Sigmoid colon (tissue), 6 donors: ENCODE measurements at regions not wholly inside any gene's neighbourhood (a gene's known extent, or its start where the extent isn't known, plus 50 kb on each side); places are given as distances from the start of the nearest gene placed in this dataset.

Experiments
- DNase-seq: peaks from one replicate; pipeline ENCODE4 v3.0.0-alpha.2; 2019
- H3K27ac ChIP-seq, 4 donors: fragments of 200-600 bp; sonication (generic); one replicate each; pipeline ENCODE4 v1.5.1; 2016 to 2019; ENCODE audit warnings: mild to moderate bottlenecking in 1 of 4
- H3K27me3 ChIP-seq, 3 donors: fragments of 200-600 bp; sonication (generic); one replicate each; pipeline ENCODE4 v1.5.1; 2019; ENCODE audit warnings: mild to moderate bottlenecking in 1 of 3
- H3K36me3 ChIP-seq, 4 donors: fragments of 200-600 bp; sonication (generic); one replicate each; pipeline ENCODE4 v1.5.1; 2016 to 2019
- H3K4me1 ChIP-seq, 4 donors: fragments of 200-600 bp; sonication (generic); one replicate each; pipeline ENCODE4 v1.5.1; 2017 to 2019
- H3K4me3 ChIP-seq, 4 donors: fragments of 200-600 bp; sonication (generic); one replicate each; pipeline ENCODE4 v1.5.1; 2017 to 2019; ENCODE audit warnings: mild to moderate bottlenecking in 2 of 4, moderate library complexity in 1 of 4
- H3K9me3 ChIP-seq, 4 donors: fragments of 200-600 bp in 3 of 4; sonication (generic) in 3 of 4; one replicate each; pipeline versions ENCODE4 v1.5.1 to v1.6.1; 2013 to 2019
- EP300 ChIP-seq, 4 donors: sonication (generic); formaldehyde crosslinking; IDR thresholded peaks; one replicate each; pipeline ENCODE4 v1.6.1; 2017; ENCODE audit warnings: antibody characterized with exemption in 4 of 4
- POLR2A ChIP-seq, 2 donors: fragments of 450-650 bp; IDR thresholded peaks; one replicate each; pipeline ENCODE4 v1.6.1; 2016; ENCODE audit warnings: antibody characterized with exemption in 2 of 2, mild to moderate bottlenecking in 2 of 2, moderate library complexity in 2 of 2
- POLR2AphosphoS5 ChIP-seq, 4 donors: sonication (generic); formaldehyde crosslinking; IDR thresholded peaks; one replicate each; pipeline ENCODE4 v1.6.1; 2017; ENCODE audit warnings: antibody characterized with exemption in 4 of 4
- WGBS, 2 donors: extraction: QIAGEN DNeasy Blood & Tissue Kit; methylation state at CpG; one replicate each; pipeline ENCODE4 v1.1.7; 2013; 5-methylcytosine and 5-hydroxymethylcytosine counted together
- intact Hi-C: fragments of 100-400 bp; cut with DNase I; formaldehyde crosslinking; loops from one replicate; pipeline ENCODE4 v1.15.1; 2023
- TF ChIP-seq, protein P1 (sequence below), 4 experiments: fragments of 450-650 bp in 3 of 4; fragments of 200-600 bp in 1 of 4; IDR thresholded peaks; one replicate each; pipeline ENCODE4 v1.5.1; 2016 to 2019; ENCODE audit warnings: antibody characterized with exemption in 4 of 4, mild to moderate bottlenecking in 3 of 4, moderate library complexity in 2 of 4
- donor health status: healthy with polysubstance abuse.
- donor health status: healthy.

DNA sequence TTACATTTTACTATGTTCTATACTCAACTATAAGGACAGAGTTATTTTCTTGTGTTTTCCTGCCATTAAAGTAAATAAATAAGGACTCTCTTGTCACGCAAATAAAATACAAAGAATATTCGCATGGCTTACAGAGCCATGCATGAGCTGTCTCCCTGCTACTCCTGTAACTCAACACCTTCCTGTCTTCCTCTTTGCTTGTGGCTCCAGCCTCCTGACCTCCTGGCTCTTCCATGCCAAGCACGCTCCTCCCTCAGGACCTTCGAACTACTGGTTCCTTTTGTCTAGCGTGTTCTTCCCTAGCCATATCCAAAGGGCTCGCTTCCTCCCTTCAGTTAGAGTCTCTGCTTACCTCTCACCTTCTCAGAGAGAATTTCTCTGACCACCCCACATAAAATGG, 124.3 kb upstream of the TMC3 start:
- 88 to 93% methylated on average over 6 of the region's 6 CpGs for WGBS, 2 donors

GRCh38 chr15:81497238-81497637, 123.2 kb upstream of the TMC3 start:
- Histone ChIP-seq H3K4me3 (no peak overlapping the region), H3K27me3 (no peaks in the 10 kb centered on the region), H3K27ac (no peak overlapping the region), H3K4me1 (no peaks in the 10 kb centered on the region), H3K36me3 (no peaks in the 10 kb centered on the region), H3K9me3 (no peaks in the 10 kb centered on the region)
- TF ChIP-seq, protein P1, sequence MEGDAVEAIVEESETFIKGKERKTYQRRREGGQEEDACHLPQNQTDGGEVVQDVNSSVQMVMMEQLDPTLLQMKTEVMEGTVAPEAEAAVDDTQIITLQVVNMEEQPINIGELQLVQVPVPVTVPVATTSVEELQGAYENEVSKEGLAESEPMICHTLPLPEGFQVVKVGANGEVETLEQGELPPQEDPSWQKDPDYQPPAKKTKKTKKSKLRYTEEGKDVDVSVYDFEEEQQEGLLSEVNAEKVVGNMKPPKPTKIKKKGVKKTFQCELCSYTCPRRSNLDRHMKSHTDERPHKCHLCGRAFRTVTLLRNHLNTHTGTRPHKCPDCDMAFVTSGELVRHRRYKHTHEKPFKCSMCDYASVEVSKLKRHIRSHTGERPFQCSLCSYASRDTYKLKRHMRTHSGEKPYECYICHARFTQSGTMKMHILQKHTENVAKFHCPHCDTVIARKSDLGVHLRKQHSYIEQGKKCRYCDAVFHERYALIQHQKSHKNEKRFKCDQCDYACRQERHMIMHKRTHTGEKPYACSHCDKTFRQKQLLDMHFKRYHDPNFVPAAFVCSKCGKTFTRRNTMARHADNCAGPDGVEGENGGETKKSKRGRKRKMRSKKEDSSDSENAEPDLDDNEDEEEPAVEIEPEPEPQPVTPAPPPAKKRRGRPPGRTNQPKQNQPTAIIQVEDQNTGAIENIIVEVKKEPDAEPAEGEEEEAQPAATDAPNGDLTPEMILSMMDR (IDR thresholded peaks at IDR 0.05), result no peak
- TF ChIP-seq POLR2A (IDR thresholded peaks at IDR 0.05) (no peak), EP300 (IDR thresholded peaks at IDR 0.05) (no peak), POLR2AphosphoS5 (IDR thresholded peaks at IDR 0.05) (no peak)
- 84 to 89% methylated on average over 6 of the region's 6 CpGs for WGBS, 2 donors
- no peak for DNase-seq
- intact Hi-C loops, result no loop called here

More for the DNA sequence above, 124.3 kb upstream of the TMC3 start:
- Histone ChIP-seq H3K9me3 (no peaks in the 10 kb centered on the region), H3K27me3 (no peaks in the 10 kb centered on the region), H3K4me3 (no peak overlapping the region), H3K27ac (no peak overlapping the region), H3K4me1 (no peaks in the 10 kb centered on the region), H3K36me3 (no peaks in the 10 kb centered on the region)
- no peak for DNase-seq
- TF ChIP-seq, protein P1 (IDR thresholded peaks at IDR 0.05), result no peak
- no peak for TF ChIP-seq POLR2A (IDR thresholded peaks at IDR 0.05)
- TF ChIP-seq POLR2AphosphoS5 (IDR thresholded peaks at IDR 0.05), result no peak
- TF ChIP-seq EP300 (IDR thresholded peaks at IDR 0.05), result no peak
- intact Hi-C loops, result no loop called here

GRCh38 chr15:81495780-81496467, 121.9 kb upstream of the TMC3 start:
- H3K36me3 ChIP-seq, result no peaks in the 10 kb centered on the region
- no peak overlapping the region for H3K27ac ChIP-seq
- intact Hi-C loops, result no loop called here
- TF ChIP-seq, protein P1 (IDR thresholded peaks at IDR 0.05), result no peak
- TF ChIP-seq POLR2A (IDR thresholded peaks at IDR 0.05), result no peak
- no peak for TF ChIP-seq EP300 (IDR thresholded peaks at IDR 0.05)
- no peak for TF ChIP-seq POLR2AphosphoS5 (IDR thresholded peaks at IDR 0.05)
- H3K4me3 ChIP-seq, result no peak overlapping the region
- 73 to 79% methylated on average over 8 of the region's 8 CpGs for WGBS, 2 donors
- H3K4me1 ChIP-seq, result no peaks in the 10 kb centered on the region
- DNase-seq, result no peak
- no peaks in the 10 kb centered on the region for H3K27me3 ChIP-seq
- H3K9me3 ChIP-seq, result no peaks in the 10 kb centered on the region

- Histone ChIP-seq H3K4me3 (no peak overlapping the region), H3K27ac (no peak overlapping the region), H3K27me3 (no peaks in the 10 kb centered on the region), H3K9me3 (no peaks in the 10 kb centered on the region), H3K36me3 (no peaks in the 10 kb centered on the region), H3K4me1 (no peaks in the 10 kb centered on the region)
- intact Hi-C loops, result no loop called here
- no peak for DNase-seq
- TF ChIP-seq EP300 (IDR thresholded peaks at IDR 0.05) (no peak), POLR2AphosphoS5 (IDR thresholded peaks at IDR 0.05) (no peak), POLR2A (IDR thresholded peaks at IDR 0.05) (no peak)
- TF ChIP-seq, protein P1 (IDR thresholded peaks at IDR 0.05), result no peak
- WGBS, 2 donors, result 81 to 88% methylated on average over 6 of the region's 6 CpGs
Observed at GRCh38 chr15:81492969-81493645, 119.1 kb upstream of the TMC3 start.
